Astrocyte (in vitro differentiated cells and primary cell): ENCODE measurements at regions not wholly inside any gene's neighbourhood (a gene's known extent, or its start where the extent isn't known, plus 50 kb on each side); places are given as distances from the start of the nearest gene placed in this dataset.

Source experiments
- DNase-seq: peaks from one replicate; pipeline ENCODE4 v3.0.0-alpha.2; 2010; ENCODE audit warnings: low read depth
- FAIRE-seq: peaks from 2 replicates; lab custom pipeline; 2011; peaks lifted over from hg19 to GRCh38; lab: Jason Lieb, UNC
- H2AFZ ChIP-seq: 2 replicates; pipeline ENCODE4 v1.6.0; 2012; ENCODE audit warnings: low read depth, low read length, inconsistent platforms
- H3K27ac ChIP-seq: 2 replicates; pipeline ENCODE4 v1.5.1; 2011; ENCODE audit warnings: low read depth, low read length, inconsistent platforms
- H3K27me3 ChIP-seq: 2 replicates; pipeline ENCODE4 v1.6.0; 2011; ENCODE audit warnings: low read length, inconsistent platforms; ENCODE audit not compliant: insufficient read depth
- H3K36me3 ChIP-seq: 2 replicates; pipeline ENCODE4 v1.5.1; 2011; ENCODE audit warnings: low read length, inconsistent platforms; ENCODE audit not compliant: insufficient read depth
- H3K4me1 ChIP-seq: 2 replicates; pipeline ENCODE4 v1.5.1; 2011; ENCODE audit warnings: low read length, inconsistent platforms; ENCODE audit not compliant: insufficient read depth
- H3K4me2 ChIP-seq: 2 replicates; pipeline ENCODE4 v1.6.0; 2012; ENCODE audit warnings: low read length, inconsistent platforms
- H3K4me3 ChIP-seq: 2 replicates; pipeline ENCODE4 v1.5.1; 2011; ENCODE audit warnings: low read depth, mild to moderate bottlenecking, low read length, inconsistent platforms; ENCODE audit not compliant: insufficient read depth
- H3K79me2 ChIP-seq: 2 replicates; pipeline ENCODE4 v1.6.0; 2012; ENCODE audit warnings: mild to moderate bottlenecking, low read length, inconsistent platforms; ENCODE audit not compliant: insufficient read depth
- H3K9ac ChIP-seq: 2 replicates; pipeline ENCODE4 v1.6.0; 2012; ENCODE audit warnings: mild to moderate bottlenecking, low read length, inconsistent platforms
- H3K9me3 ChIP-seq: 2 replicates; pipeline ENCODE4 v1.5.1; 2012; ENCODE audit warnings: low read depth, mild to moderate bottlenecking, low read length, inconsistent platforms; ENCODE audit not compliant: insufficient read depth
- H4K20me1 ChIP-seq: 2 replicates; pipeline ENCODE4 v1.6.0; 2012; ENCODE audit warnings: low read length, inconsistent platforms; ENCODE audit not compliant: insufficient read depth
- H3K27ac Mint-ChIP-seq: one replicate; pipeline ENCODE4 v1.8.0; 2021; ENCODE audit warnings: mild to moderate bottlenecking, mixed read lengths; ENCODE audit not compliant: unreplicated experiment
- H3K27me3 Mint-ChIP-seq: one replicate; pipeline ENCODE4 v1.8.0; 2021; ENCODE audit warnings: low read depth, mixed read lengths; ENCODE audit not compliant: unreplicated experiment
- H3K36me3 Mint-ChIP-seq: one replicate; pipeline ENCODE4 v1.8.0; 2021; ENCODE audit warnings: low read depth, mixed read lengths; ENCODE audit not compliant: unreplicated experiment
- H3K4me1 Mint-ChIP-seq: one replicate; pipeline ENCODE4 v1.8.0; 2021; ENCODE audit warnings: low read depth, mixed read lengths; ENCODE audit not compliant: unreplicated experiment
- H3K4me3 Mint-ChIP-seq: one replicate; pipeline ENCODE4 v1.8.0; 2021; ENCODE audit warnings: mild to moderate bottlenecking, moderate library complexity, mixed read lengths; ENCODE audit not compliant: unreplicated experiment
- H3K9me3 Mint-ChIP-seq: one replicate; pipeline ENCODE4 v1.8.0; 2021; ENCODE audit warnings: mild to moderate bottlenecking, mixed read lengths; ENCODE audit not compliant: unreplicated experiment
- CTCF ChIP-seq: IDR thresholded peaks from 2 replicates; pipeline ENCODE4 v1.5.1; 2011; ENCODE audit warnings: low read depth, mild to moderate bottlenecking, inconsistent platforms, low read length, moderate library complexity; ENCODE audit not compliant: insufficient read depth
- EZH2 ChIP-seq: IDR thresholded peaks from 2 replicates; pipeline ENCODE4 v1.6.1; 2012; ENCODE audit warnings: mild to moderate bottlenecking, low read length, inconsistent platforms; ENCODE audit not compliant: insufficient read depth

- Mint-ChIP-seq H3K27me3 (peaks cover 7% of the 10 kb centered on the region), H3K36me3 (no peaks in the 10 kb centered on the region), H3K4me3 (no peak overlapping the region), H3K9me3 (peaks cover 2% of the 10 kb centered on the region), H3K4me1 (no peaks in the 10 kb centered on the region), H3K27ac (no peak overlapping the region)
- DNase-seq (no peak), FAIRE-seq (no peak)
- Histone ChIP-seq H3K36me3 (no peaks in the 10 kb centered on the region), H3K4me2 (no peak overlapping the region), H2AFZ (no peak overlapping the region), H3K4me3 (no peak overlapping the region), H3K9ac (no peak overlapping the region), H3K27me3 (no peaks in the 10 kb centered on the region), H3K4me1 (no peaks in the 10 kb centered on the region), H3K27ac (no peak overlapping the region), H3K79me2 (no peaks in the 10 kb centered on the region), H4K20me1 (no peaks in the 10 kb centered on the region), H3K9me3 (no peaks in the 10 kb centered on the region)
- TF ChIP-seq EZH2 (no peak), CTCF (no peak)
These were observed 154.3 kb upstream of the SRRM4 start for GRCh38 chr12:118827047-118827446.

- H4K20me1 ChIP-seq, result no peaks in the 10 kb centered on the region
- FAIRE-seq (no peak), DNase-seq (no peak)
- Mint-ChIP-seq H3K27me3 (peaks cover 4% of the 10 kb centered on the region), H3K9me3 (peaks cover 2% of the 10 kb centered on the region), H3K27ac (no peak overlapping the region), H3K4me3 (no peak overlapping the region), H3K4me1 (no peaks in the 10 kb centered on the region), H3K36me3 (no peaks in the 10 kb centered on the region)
- no peak overlapping the region for H3K4me3 ChIP-seq
- no peak overlapping the region for H2AFZ ChIP-seq
- H3K27ac ChIP-seq, result no peak overlapping the region
- H3K79me2 ChIP-seq, result no peaks in the 10 kb centered on the region
- no peaks in the 10 kb centered on the region for H3K27me3 ChIP-seq
- no peaks in the 10 kb centered on the region for H3K36me3 ChIP-seq
- H3K9ac ChIP-seq, result no peak overlapping the region
- H3K9me3 ChIP-seq, result no peaks in the 10 kb centered on the region
- TF ChIP-seq EZH2, result no peak
- TF ChIP-seq CTCF, result no peak
- H3K4me2 ChIP-seq, result no peak overlapping the region
- no peaks in the 10 kb centered on the region for H3K4me1 ChIP-seq
These were observed 153.7 kb upstream of the SRRM4 start for GRCh38 chr12:118827606-118828005.

GRCh38 chr12:118830296-118830695 lies 151.0 kb upstream of the SRRM4 start:
- Histone ChIP-seq H3K36me3 (no peaks in the 10 kb centered on the region), H3K27me3 (no peaks in the 10 kb centered on the region), H3K79me2 (no peaks in the 10 kb centered on the region), H3K4me2 (no peak overlapping the region), H3K4me3 (no peak overlapping the region), H3K27ac (no peak overlapping the region), H2AFZ (no peak overlapping the region), H3K9me3 (no peaks in the 10 kb centered on the region), H3K4me1 (no peaks in the 10 kb centered on the region), H4K20me1 (no peaks in the 10 kb centered on the region), H3K9ac (no peak overlapping the region)
- no peak for FAIRE-seq
- peaks cover 4% of the 10 kb centered on the region for H3K27me3 Mint-ChIP-seq
- H3K27ac Mint-ChIP-seq, result no peak overlapping the region
- H3K4me3 Mint-ChIP-seq, result no peak overlapping the region
- H3K9me3 Mint-ChIP-seq, result peaks cover 2% of the 10 kb centered on the region
- no peaks in the 10 kb centered on the region for H3K4me1 Mint-ChIP-seq
- no peaks in the 10 kb centered on the region for H3K36me3 Mint-ChIP-seq
- no peak for TF ChIP-seq CTCF
- no peak for TF ChIP-seq EZH2
- DNase-seq, result no peak
